K562 (cell line): ENCODE measurements at regions not wholly inside any gene's neighbourhood (a gene's known extent, or its start where the extent isn't known, plus 50 kb on each side); places are given as distances from the start of the nearest gene placed in this dataset.

Experiments used
- ATF1 ChIP-seq, 2 experiments: fragments of 450-650 bp in 1 of 2; IDR thresholded peaks; 2 replicates each; pipeline ENCODE4 v1.6.1; 2016; ENCODE audit warnings: missing compliant biosample characterization in 1 of 2, missing genetic modification characterization in 1 of 2
- CREBBP ChIP-seq: IDR thresholded peaks from one replicate; pipeline ENCODE4 v1.6.1; 2012; ENCODE audit warnings: low read depth, mild to moderate bottlenecking, control low read depth, inconsistent platforms, low read length
- CTCF ChIP-seq, 3 experiments: IDR thresholded peaks in 2 of 3; conservative IDR thresholded peaks in 1 of 3; 2 replicates each; pipeline ENCODE4 v1.5.1; 2011 to 2012; ENCODE audit warnings: low read length in 3 of 3, mild to moderate bottlenecking in 3 of 3, control low read depth in 2 of 3, improper control_type of control experiment in 1 of 3, inconsistent platforms in 1 of 3, low read depth in 1 of 3, mixed read lengths in 1 of 3, moderate library complexity in 1 of 3; ENCODE audit not compliant: insufficient read depth in 2 of 3
- E2F6 ChIP-seq, 2 experiments: IDR thresholded peaks; 2 replicates each; pipeline ENCODE4 v1.6.1; 2011; ENCODE audit warnings: borderline replicate concordance in 1 of 2, control low read depth in 1 of 2, low read depth in 1 of 2, low read length in 1 of 2, mild to moderate bottlenecking in 1 of 2, mixed read lengths in 1 of 2, moderate library complexity in 1 of 2; ENCODE audit not compliant: insufficient read depth in 1 of 2, insufficient read length in 1 of 2, poor library complexity in 1 of 2, severe bottlenecking in 1 of 2; ENCODE audit errors: extremely low read depth in 1 of 2
- MTF1 ChIP-seq: fragments of 250-450 bp; sonication (Bioruptor Pico); IDR thresholded peaks from 2 replicates; pipeline ENCODE4 v1.9.0; 2021; ENCODE audit warnings: moderate library complexity, mild to moderate bottlenecking, inconsistent platforms, borderline replicate concordance
- NFIC ChIP-seq: fragments of 450-650 bp; IDR thresholded peaks from 2 replicates; pipeline ENCODE4 v1.6.1; 2017; ENCODE audit warnings: mild to moderate bottlenecking, inconsistent platforms
- POLR2A ChIP-seq: fragments of 450-650 bp; conservative IDR thresholded peaks from 2 replicates; pipeline ENCODE4 v1.6.1; 2016
- POLR2AphosphoS5 ChIP-seq: IDR thresholded peaks from 2 replicates; pipeline ENCODE4 v1.6.1; 2011; ENCODE audit warnings: mild to moderate bottlenecking, low read depth, low read length, moderate library complexity; ENCODE audit not compliant: control insufficient read depth, insufficient read depth
- SMC3 ChIP-seq: conservative IDR thresholded peaks from 2 replicates; pipeline ENCODE4 v1.6.1; 2011; ENCODE audit warnings: low read depth, low read length, improper control_type of control experiment; ENCODE audit not compliant: insufficient read depth
- U2AF2 ChIP-seq: fragments of 200-400 bp; formaldehyde crosslinking; optimal IDR thresholded peaks from 2 replicates; pipeline ENCODE3; 2017; ENCODE audit warnings: low read depth, mild to moderate bottlenecking, low read length

- TF ChIP-seq U2AF2 (no peak), CTCF (IDR thresholded peaks at IDR 0.05 in 2 of 3, conservative IDR thresholded peaks at IDR 0.05 in 1 of 3; ENCODE audit: insufficient read depth in 2 of 3, low read depth in 1 of 3, low read length in 3 of 3) (no peak), SMC3 (no peak), ATF1 (CRISPR knock-in tag; IDR thresholded peaks at IDR 0.05) (no peak), ATF1 (tag; IDR thresholded peaks at IDR 0.05) (no peak), POLR2AphosphoS5 (no peak), POLR2A (no peak), CREBBP (no peak), E2F6 (IDR thresholded peaks at IDR 0.05; ENCODE audit: borderline replicate concordance in 1 of 2, extremely low read depth in 1 of 2, insufficient read depth in 1 of 2, insufficient read length in 1 of 2, low read depth in 1 of 2, low read length in 1 of 2, poor library complexity in 1 of 2, severe bottlenecking in 1 of 2) (no peak), MTF1 (CRISPR knock-in tag) (no peak), NFIC (no peak)
Observed at GRCh38 chr4:15322006-15322405, 105.8 kb upstream of the C1QTNF7 start.
